Ishikawa (cell line): ENCODE measurements at regions not wholly inside any gene's neighbourhood (a gene's known extent, or its start where the extent isn't known, plus 50 kb on each side); places are given as distances from the start of the nearest gene placed in this dataset.

Experiments
- CEBPB ChIP-seq: IDR thresholded peaks from 2 replicates; pipeline ENCODE4 v1.6.1; 2012
- CREB1 ChIP-seq: IDR thresholded peaks from 2 replicates; pipeline ENCODE4 v1.6.1; 2012; ENCODE audit warnings: low read depth
- EGR1 ChIP-seq: IDR thresholded peaks from 2 replicates; pipeline ENCODE4 v1.6.1; 2012
- EP300 ChIP-seq: IDR thresholded peaks from 2 replicates; pipeline ENCODE4 v1.6.1; 2012; ENCODE audit warnings: borderline replicate concordance
- FOXM1 ChIP-seq: IDR thresholded peaks from 2 replicates; pipeline ENCODE4 v1.6.1; 2012; ENCODE audit warnings: low read depth, borderline replicate concordance
- MAX ChIP-seq: IDR thresholded peaks from 2 replicates; pipeline ENCODE4 v1.6.1; 2012
- NFIC ChIP-seq: IDR thresholded peaks from 2 replicates; pipeline ENCODE4 v1.6.1; 2012
- RAD21 ChIP-seq: IDR thresholded peaks from 2 replicates; pipeline ENCODE4 v1.6.1; 2012; ENCODE audit warnings: low read depth
- REST ChIP-seq: IDR thresholded peaks from 2 replicates; pipeline ENCODE4 v1.6.1; 2012; ENCODE audit warnings: low read depth, mild to moderate bottlenecking
- TAF1 ChIP-seq: IDR thresholded peaks from 2 replicates; pipeline ENCODE4 v1.6.1; 2012; ENCODE audit warnings: low read depth, mild to moderate bottlenecking
- TCF12 ChIP-seq: IDR thresholded peaks from 2 replicates; pipeline ENCODE4 v1.6.1; 2012; ENCODE audit warnings: low read depth
- TEAD4 ChIP-seq: IDR thresholded peaks from 2 replicates; pipeline ENCODE4 v1.6.1; 2012
- USF1 ChIP-seq: IDR thresholded peaks from 2 replicates; pipeline ENCODE4 v1.6.1; 2012
- YY1 ChIP-seq: IDR thresholded peaks from 2 replicates; pipeline ENCODE4 v1.6.1; 2012; ENCODE audit warnings: low read depth
- ZBTB7A ChIP-seq: IDR thresholded peaks from 2 replicates; pipeline ENCODE4 v1.6.1; 2012; ENCODE audit warnings: low read depth

GRCh38 chr11:97622795-97623194, 1233.0 kb downstream of the JRKL start:
- TF ChIP-seq MAX (no peak), RAD21 (no peak), CEBPB (no peak), FOXM1 (no peak), TCF12 (no peak), EGR1 (no peak), EP300 (no peak), NFIC (no peak), REST (no peak), YY1 (no peak), USF1 (no peak), CREB1 (no peak), ZBTB7A (no peak), TEAD4 (no peak), TAF1 (no peak)

- TF ChIP-seq TEAD4 (no peak), CEBPB (no peak), RAD21 (no peak)
Observed at GRCh38 chr11:97637701-97638100, 1247.9 kb downstream of the JRKL start.

GRCh38 chr11:97638641-97639224, 1248.9 kb downstream of the JRKL start:
- TF ChIP-seq CEBPB (no peak), FOXM1 (no peak), YY1 (no peak), EP300 (no peak), TCF12 (no peak), CREB1 (no peak), RAD21 (no peak), ZBTB7A (no peak), USF1 (no peak), EGR1 (no peak), TEAD4 (no peak), MAX (no peak), NFIC (no peak)

- TF ChIP-seq EP300 (no peak), REST (no peak), YY1 (no peak), FOXM1 (no peak), TCF12 (no peak), TEAD4 (no peak), MAX (no peak), EGR1 (no peak), RAD21 (no peak)
Observed at GRCh38 chr11:97641988-97642387, 1252.2 kb downstream of the JRKL start.

- TF ChIP-seq EP300 = no peak
- TF ChIP-seq FOXM1 = no peak
- no peak for TF ChIP-seq YY1
- TF ChIP-seq TAF1 = no peak
- no peak for TF ChIP-seq ZBTB7A
- no peak for TF ChIP-seq NFIC
- TF ChIP-seq TEAD4 = no peak
- no peak for TF ChIP-seq TCF12
- no peak for TF ChIP-seq RAD21
Observed at GRCh38 chr11:97645736-97646135, 1255.9 kb downstream of the JRKL start.

- TF ChIP-seq YY1 = no peak
- no peak for TF ChIP-seq FOXM1
- TF ChIP-seq CREB1 = no peak
- TF ChIP-seq ZBTB7A = no peak
- TF ChIP-seq USF1 = no peak
- TF ChIP-seq NFIC = no peak
- no peak for TF ChIP-seq EGR1
- TF ChIP-seq CEBPB = no peak
- no peak for TF ChIP-seq TAF1
- no peak for TF ChIP-seq EP300
- TF ChIP-seq MAX = no peak
Observed at GRCh38 chr11:97656356-97656755, 1266.5 kb downstream of the JRKL start.
